ENCODE measurements at regions not wholly inside any gene's neighbourhood (a gene's known extent, or its start where the extent isn't known, plus 50 kb on each side); places are given as distances from the start of the nearest gene placed in this dataset.

DNA sequence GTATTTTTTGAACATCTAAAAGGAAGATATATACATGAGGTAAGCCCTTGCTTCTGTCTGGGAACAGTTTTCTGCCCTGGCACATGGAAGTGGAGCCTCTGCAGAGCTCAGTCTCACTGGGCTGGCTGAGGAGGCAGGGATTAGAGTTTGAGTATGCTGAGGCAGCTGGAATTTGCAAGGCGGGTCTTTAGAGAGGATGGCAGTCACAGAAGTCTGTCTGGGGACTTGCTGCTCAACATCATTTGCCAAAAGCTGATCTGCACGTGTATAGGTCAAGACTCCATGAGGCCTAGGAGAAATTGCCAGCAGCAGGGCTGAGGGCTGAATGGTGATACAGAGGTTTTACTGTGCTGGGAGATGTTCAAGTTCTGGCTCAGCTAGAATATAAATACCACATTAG is 163.6 kb upstream of the ANK2 start:
- H3K27ac ChIP-seq (ENCODE audit: low read depth in 2 of 2, low read length in 2 of 2) = no peak overlapping the region
- H3K4me3 ChIP-seq (ENCODE audit: low read length in 2 of 2) = no peak overlapping the region
- H3K9ac ChIP-seq (ENCODE audit: low read depth in 1 of 2, low read length in 2 of 2) = no peak overlapping the region
- H3K9me3 ChIP-seq (ENCODE audit: control insufficient read depth in 2 of 2, low read length in 2 of 2) = no peaks in the 10 kb centered on the region
- no peaks in the 10 kb centered on the region for H3K27me3 ChIP-seq (ENCODE audit: control insufficient read depth in 2 of 2, insufficient read depth in 2 of 2, low read length in 2 of 2)
- no peaks in the 10 kb centered on the region for H3K4me1 ChIP-seq (ENCODE audit: control insufficient read depth in 2 of 2, insufficient read depth in 2 of 2, low read length in 2 of 2)
- no peaks in the 10 kb centered on the region for H3K36me3 ChIP-seq (ENCODE audit: control insufficient read depth in 2 of 2, insufficient read depth in 2 of 2, low read length in 2 of 2)

- no peak overlapping the region for H3K4me3 ChIP-seq (ENCODE audit: low read length in 2 of 2)
- H3K9me3 ChIP-seq (ENCODE audit: control insufficient read depth in 2 of 2, low read length in 2 of 2) = no peaks in the 10 kb centered on the region
- H3K27me3 ChIP-seq (ENCODE audit: control insufficient read depth in 2 of 2, insufficient read depth in 2 of 2, low read length in 2 of 2) = no peaks in the 10 kb centered on the region
- H3K9ac ChIP-seq (ENCODE audit: low read depth in 1 of 2, low read length in 2 of 2) = no peak overlapping the region
- no peaks in the 10 kb centered on the region for H3K36me3 ChIP-seq (ENCODE audit: control insufficient read depth in 2 of 2, insufficient read depth in 2 of 2, low read length in 2 of 2)
- no peak overlapping the region for H3K27ac ChIP-seq (ENCODE audit: low read depth in 2 of 2, low read length in 2 of 2)
- H3K4me1 ChIP-seq (ENCODE audit: control insufficient read depth in 2 of 2, insufficient read depth in 2 of 2, low read length in 2 of 2) = no peaks in the 10 kb centered on the region
These were observed 160.8 kb upstream of the ANK2 start for GRCh38 chr4:112888622-112889021.

DNA sequence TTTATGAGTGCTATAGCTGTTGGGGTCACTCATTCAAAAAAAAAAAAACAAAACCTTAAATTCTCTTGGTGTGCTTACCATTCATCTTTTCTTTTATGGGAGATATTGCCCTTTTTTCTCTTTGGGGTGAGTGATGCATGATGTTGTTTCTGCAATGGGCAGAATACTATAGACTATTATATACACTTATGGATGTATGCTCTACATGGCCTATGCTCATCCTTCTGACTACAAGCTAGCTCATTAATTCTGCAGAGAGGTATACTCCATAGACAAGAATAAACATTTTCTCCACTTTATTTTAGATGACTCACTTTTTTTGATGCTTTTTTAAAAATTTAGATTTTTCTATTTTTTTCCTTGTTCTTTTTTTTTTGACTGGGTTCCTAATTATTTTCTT is 160.3 kb upstream of the ANK2 start:
- H3K36me3 ChIP-seq (ENCODE audit: control insufficient read depth in 2 of 2, insufficient read depth in 2 of 2, low read length in 2 of 2) = no peaks in the 10 kb centered on the region
- H3K9me3 ChIP-seq (ENCODE audit: control insufficient read depth in 2 of 2, low read length in 2 of 2) = no peaks in the 10 kb centered on the region
- no peaks in the 10 kb centered on the region for H3K27me3 ChIP-seq (ENCODE audit: control insufficient read depth in 2 of 2, insufficient read depth in 2 of 2, low read length in 2 of 2)
- H3K4me1 ChIP-seq (ENCODE audit: control insufficient read depth in 2 of 2, insufficient read depth in 2 of 2, low read length in 2 of 2) = no peaks in the 10 kb centered on the region
- no peak overlapping the region for H3K4me3 ChIP-seq (ENCODE audit: low read length in 2 of 2)
- H3K9ac ChIP-seq (ENCODE audit: low read depth in 1 of 2, low read length in 2 of 2) = no peak overlapping the region
- no peak overlapping the region for H3K27ac ChIP-seq (ENCODE audit: low read depth in 2 of 2, low read length in 2 of 2)

GRCh38 chr4:112889619-112890527 is 159.6 kb upstream of the ANK2 start:
- H3K27ac ChIP-seq (ENCODE audit: low read depth in 2 of 2, low read length in 2 of 2) = peak overlapping the region in 1 of 2 donors; percentile 26
- H3K9ac ChIP-seq (ENCODE audit: low read depth in 1 of 2, low read length in 2 of 2) = no peak overlapping the region
- no peaks in the 10 kb centered on the region for H3K9me3 ChIP-seq (ENCODE audit: control insufficient read depth in 2 of 2, low read length in 2 of 2)
- H3K4me1 ChIP-seq (ENCODE audit: control insufficient read depth in 2 of 2, insufficient read depth in 2 of 2, low read length in 2 of 2) = no peaks in the 10 kb centered on the region
- no peaks in the 10 kb centered on the region for H3K36me3 ChIP-seq (ENCODE audit: control insufficient read depth in 2 of 2, insufficient read depth in 2 of 2, low read length in 2 of 2)
- no peak overlapping the region for H3K4me3 ChIP-seq (ENCODE audit: low read length in 2 of 2)
- H3K27me3 ChIP-seq (ENCODE audit: control insufficient read depth in 2 of 2, insufficient read depth in 2 of 2, low read length in 2 of 2) = no peaks in the 10 kb centered on the region

DNA sequence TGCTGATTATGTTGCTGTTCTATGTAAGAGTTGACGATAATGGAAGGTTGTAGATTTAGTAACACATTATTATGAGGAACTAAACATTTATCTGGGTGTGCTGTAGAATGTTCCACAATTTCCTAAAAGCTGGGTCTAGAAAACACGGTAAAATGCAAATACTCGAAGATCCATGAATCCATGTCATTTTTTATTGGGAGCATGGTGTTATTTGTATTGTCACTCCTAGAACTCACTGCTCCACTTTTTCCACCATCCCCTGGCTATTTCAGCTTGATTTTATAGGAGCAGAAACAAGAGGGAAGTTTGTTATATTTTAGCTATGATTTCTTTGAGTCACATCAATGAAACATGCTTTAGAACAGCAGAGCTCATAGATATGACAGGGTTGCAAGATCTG is 155.0 kb upstream of the ANK2 start:
- H3K36me3 ChIP-seq (ENCODE audit: control insufficient read depth in 2 of 2, insufficient read depth in 2 of 2, low read length in 2 of 2) = no peaks in the 10 kb centered on the region
- no peaks in the 10 kb centered on the region for H3K27me3 ChIP-seq (ENCODE audit: control insufficient read depth in 2 of 2, insufficient read depth in 2 of 2, low read length in 2 of 2)
- H3K4me1 ChIP-seq (ENCODE audit: control insufficient read depth in 2 of 2, insufficient read depth in 2 of 2, low read length in 2 of 2) = no peaks in the 10 kb centered on the region
- H3K27ac ChIP-seq (ENCODE audit: low read depth in 2 of 2, low read length in 2 of 2) = no peak overlapping the region
- no peak overlapping the region for H3K4me3 ChIP-seq (ENCODE audit: low read length in 2 of 2)
- no peaks in the 10 kb centered on the region for H3K9me3 ChIP-seq (ENCODE audit: control insufficient read depth in 2 of 2, low read length in 2 of 2)
- H3K9ac ChIP-seq (ENCODE audit: low read depth in 1 of 2, low read length in 2 of 2) = no peak overlapping the region

GRCh38 chr4:112894951-112895350 is 154.5 kb upstream of the ANK2 start:
- Histone ChIP-seq H3K4me3 (ENCODE audit: low read length in 2 of 2) (no peak overlapping the region), H3K9me3 (ENCODE audit: control insufficient read depth in 2 of 2, low read length in 2 of 2) (no peaks in the 10 kb centered on the region), H3K27me3 (ENCODE audit: control insufficient read depth in 2 of 2, insufficient read depth in 2 of 2, low read length in 2 of 2) (no peaks in the 10 kb centered on the region), H3K27ac (ENCODE audit: low read depth in 2 of 2, low read length in 2 of 2) (no peak overlapping the region), H3K9ac (ENCODE audit: low read depth in 1 of 2, low read length in 2 of 2) (no peak overlapping the region), H3K4me1 (ENCODE audit: control insufficient read depth in 2 of 2, insufficient read depth in 2 of 2, low read length in 2 of 2) (no peaks in the 10 kb centered on the region), H3K36me3 (ENCODE audit: control insufficient read depth in 2 of 2, insufficient read depth in 2 of 2, low read length in 2 of 2) (no peaks in the 10 kb centered on the region)

GRCh38 chr4:112895811-112896608 is 153.4 kb upstream of the ANK2 start:
- Histone ChIP-seq H3K27ac (ENCODE audit: low read depth in 2 of 2, low read length in 2 of 2) (no peak overlapping the region), H3K4me3 (ENCODE audit: low read length in 2 of 2) (no peak overlapping the region), H3K27me3 (ENCODE audit: control insufficient read depth in 2 of 2, insufficient read depth in 2 of 2, low read length in 2 of 2) (no peaks in the 10 kb centered on the region), H3K9me3 (ENCODE audit: control insufficient read depth in 2 of 2, low read length in 2 of 2) (no peaks in the 10 kb centered on the region), H3K9ac (ENCODE audit: low read depth in 1 of 2, low read length in 2 of 2) (no peak overlapping the region), H3K36me3 (ENCODE audit: control insufficient read depth in 2 of 2, insufficient read depth in 2 of 2, low read length in 2 of 2) (no peaks in the 10 kb centered on the region), H3K4me1 (ENCODE audit: control insufficient read depth in 2 of 2, insufficient read depth in 2 of 2, low read length in 2 of 2) (no peaks in the 10 kb centered on the region)

DNA sequence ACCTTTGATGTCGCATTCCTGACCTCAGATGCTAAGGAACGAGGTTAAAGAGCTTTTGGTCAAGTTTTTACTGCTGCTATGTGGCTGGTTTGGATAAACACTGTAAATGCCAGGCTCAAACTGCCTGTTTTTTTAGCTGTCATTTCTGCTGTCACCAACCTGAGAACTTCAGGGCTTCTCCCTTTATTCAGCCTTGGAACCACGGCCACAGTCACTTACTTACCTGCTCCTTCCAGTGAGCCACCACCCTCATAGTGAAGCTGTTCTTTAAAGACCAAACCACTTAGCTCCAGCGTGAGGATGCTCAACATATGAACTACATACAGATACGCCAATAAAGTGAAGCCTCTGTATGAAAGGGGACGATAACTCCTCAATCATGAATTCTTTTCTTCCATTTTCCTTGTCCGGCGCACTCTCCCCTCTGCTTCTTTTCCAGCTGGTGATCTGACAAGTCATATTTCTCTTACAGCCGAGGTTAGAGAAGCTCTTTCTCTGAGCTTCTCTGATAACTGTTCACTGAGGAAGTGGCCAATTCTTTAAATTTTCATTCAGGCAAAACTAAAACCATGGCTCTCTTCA is 152.8 kb upstream of the ANK2 start:
- no peak overlapping the region for H3K27ac ChIP-seq (ENCODE audit: low read depth in 2 of 2, low read length in 2 of 2)

DNA sequence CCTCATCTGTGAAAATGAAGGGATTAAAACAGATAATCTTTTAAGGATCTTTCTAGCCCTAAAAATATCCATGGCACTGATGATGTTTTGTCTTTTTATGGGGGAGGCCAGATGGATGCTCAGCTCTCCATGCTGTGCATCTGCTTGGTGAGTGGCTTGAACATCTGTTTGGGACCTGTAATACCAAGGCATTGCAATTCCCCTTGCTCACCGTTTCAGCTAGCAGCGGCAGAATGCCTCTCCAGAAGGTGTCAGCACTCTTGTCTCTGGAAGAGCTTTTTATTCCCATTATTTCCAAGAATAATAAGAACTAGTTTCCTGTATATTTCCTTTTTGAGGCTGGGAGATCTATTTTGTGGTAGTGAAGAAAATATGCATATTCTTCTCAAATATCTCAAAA is 151.9 kb upstream of the ANK2 start:
- no peak overlapping the region for H3K27ac ChIP-seq (ENCODE audit: low read depth in 2 of 2, low read length in 2 of 2)
- no peak overlapping the region for H3K4me3 ChIP-seq (ENCODE audit: low read length in 2 of 2)
- no peaks in the 10 kb centered on the region for H3K36me3 ChIP-seq (ENCODE audit: control insufficient read depth in 2 of 2, insufficient read depth in 2 of 2, low read length in 2 of 2)
- no peaks in the 10 kb centered on the region for H3K27me3 ChIP-seq (ENCODE audit: control insufficient read depth in 2 of 2, insufficient read depth in 2 of 2, low read length in 2 of 2)
- H3K9ac ChIP-seq (ENCODE audit: low read depth in 1 of 2, low read length in 2 of 2) = no peak overlapping the region
- no peaks in the 10 kb centered on the region for H3K4me1 ChIP-seq (ENCODE audit: control insufficient read depth in 2 of 2, insufficient read depth in 2 of 2, low read length in 2 of 2)
- H3K9me3 ChIP-seq (ENCODE audit: control insufficient read depth in 2 of 2, low read length in 2 of 2) = no peaks in the 10 kb centered on the region

More for the DNA sequence above, 152.8 kb upstream of the ANK2 start:
- no peak overlapping the region for H3K9ac ChIP-seq (ENCODE audit: low read depth in 1 of 2, low read length in 2 of 2)
- H3K4me1 ChIP-seq (ENCODE audit: control insufficient read depth in 2 of 2, insufficient read depth in 2 of 2, low read length in 2 of 2) = no peaks in the 10 kb centered on the region
- H3K4me3 ChIP-seq (ENCODE audit: low read length in 2 of 2) = no peak overlapping the region
- no peaks in the 10 kb centered on the region for H3K9me3 ChIP-seq (ENCODE audit: control insufficient read depth in 2 of 2, low read length in 2 of 2)
- no peaks in the 10 kb centered on the region for H3K27me3 ChIP-seq (ENCODE audit: control insufficient read depth in 2 of 2, insufficient read depth in 2 of 2, low read length in 2 of 2)
- H3K36me3 ChIP-seq (ENCODE audit: control insufficient read depth in 2 of 2, insufficient read depth in 2 of 2, low read length in 2 of 2) = no peaks in the 10 kb centered on the region

All from mucosa of rectum (tissue), 2 donors.